ENCODE measurements at regions not wholly inside any gene's neighbourhood (a gene's known extent, or its start where the extent isn't known, plus 50 kb on each side); places are given as distances from the start of the nearest gene placed in this dataset.

GRCh38 chr18:39166776-39167175 is 1601.2 kb upstream of the CELF4 start:
- TF ChIP-seq ZNF274 (IDR thresholded peaks at IDR 0.05; ENCODE audit: low read depth, low read length) = no peak
- no peak for TF ChIP-seq YY1 (IDR thresholded peaks at IDR 0.05; ENCODE audit: insufficient read depth, insufficient read length)
- TF ChIP-seq SUZ12 (IDR thresholded peaks at IDR 0.05; ENCODE audit: extremely low read depth, insufficient read depth, insufficient read length) = no peak

Measured in NT2/D1 (cell line).